ENCODE measurements at regions not wholly inside any gene's neighbourhood (a gene's known extent, or its start where the extent isn't known, plus 50 kb on each side); places are given as distances from the start of the nearest gene placed in this dataset.
A peak's percentile ranks its signal among the peaks of the same experiment; 100 is the strongest.

- no peak for DNase-seq
- Mint-ChIP-seq H3K9me3 (no peaks in the 10 kb centered on the region), H3K4me3 (no peak overlapping the region), H3K4me1 (peaks cover 52% of the 10 kb centered on the region), H3K27ac (no peak overlapping the region), H3K36me3 (ENCODE audit: low read depth) (no peaks in the 10 kb centered on the region), H3K27me3 (ENCODE audit: low read depth, poor library complexity) (peaks cover 5% of the 10 kb centered on the region)
- no peak for TF ChIP-seq CTCF (IDR thresholded peaks at IDR 0.05)
These were observed 80.4 kb upstream of the PMEPA1 start for GRCh38 chr20:57790176-57790575.

- no peak for TF ChIP-seq CTCF (IDR thresholded peaks at IDR 0.05)
- no peak overlapping the region for H3K27ac Mint-ChIP-seq
- DNase-seq: no peak
- no peaks in the 10 kb centered on the region for H3K9me3 Mint-ChIP-seq
- peaks cover 8% of the 10 kb centered on the region for H3K27me3 Mint-ChIP-seq (ENCODE audit: low read depth, poor library complexity)
- no peak overlapping the region for H3K4me3 Mint-ChIP-seq
- H3K4me1 Mint-ChIP-seq: peaks cover 41% of the 10 kb centered on the region
- H3K36me3 Mint-ChIP-seq (ENCODE audit: low read depth): no peaks in the 10 kb centered on the region
These were observed 79.3 kb upstream of the PMEPA1 start for GRCh38 chr20:57788936-57789613.

GRCh38 chr20:57787990-57788781 is 78.4 kb upstream of the PMEPA1 start:
- no peak for TF ChIP-seq CTCF (IDR thresholded peaks at IDR 0.05)
- peaks cover 10% of the 10 kb centered on the region for H3K27me3 Mint-ChIP-seq (ENCODE audit: low read depth, poor library complexity)
- H3K9me3 Mint-ChIP-seq: no peaks in the 10 kb centered on the region
- H3K4me1 Mint-ChIP-seq: peaks cover 34% of the 10 kb centered on the region
- no peak for DNase-seq
- H3K36me3 Mint-ChIP-seq (ENCODE audit: low read depth): no peaks in the 10 kb centered on the region
- H3K27ac Mint-ChIP-seq: no peak overlapping the region
- H3K4me3 Mint-ChIP-seq: no peak overlapping the region

- H3K4me1 Mint-ChIP-seq: peaks cover 25% of the 10 kb centered on the region
- TF ChIP-seq CTCF (IDR thresholded peaks at IDR 0.05): no peak
These were observed 77.6 kb upstream of the PMEPA1 start for GRCh38 chr20:57787151-57787989.

GRCh38 chr20:57786304-57786932 is 76.6 kb upstream of the PMEPA1 start:
- Mint-ChIP-seq H3K4me3 (peak overlapping the region; percentile 12), H3K4me1 (peaks cover 19% of the 10 kb centered on the region), H3K9me3 (no peaks in the 10 kb centered on the region)

More at GRCh38 chr20:57787151-57787989, 77.6 kb upstream of the PMEPA1 start:
- H3K9me3 Mint-ChIP-seq: no peaks in the 10 kb centered on the region
- no peak for DNase-seq
- no peak overlapping the region for H3K4me3 Mint-ChIP-seq
- no peak overlapping the region for H3K27ac Mint-ChIP-seq
- H3K27me3 Mint-ChIP-seq (ENCODE audit: low read depth, poor library complexity): peaks cover 10% of the 10 kb centered on the region
- no peaks in the 10 kb centered on the region for H3K36me3 Mint-ChIP-seq (ENCODE audit: low read depth)

More at GRCh38 chr20:57786304-57786932, 76.6 kb upstream of the PMEPA1 start:
- H3K27me3 Mint-ChIP-seq (ENCODE audit: low read depth, poor library complexity): peaks cover 11% of the 10 kb centered on the region
- DNase-seq: no peak
- H3K36me3 Mint-ChIP-seq (ENCODE audit: low read depth): no peaks in the 10 kb centered on the region
- TF ChIP-seq CTCF (IDR thresholded peaks at IDR 0.05): no peak
- H3K27ac Mint-ChIP-seq: no peak overlapping the region
